ENCODE measurements at regions not wholly inside any gene's neighbourhood (a gene's known extent, or its start where the extent isn't known, plus 50 kb on each side); places are given as distances from the start of the nearest gene placed in this dataset.
"Not testable (repeated sequence)": the region's sequence is repeated elsewhere in the genome, so short reads cannot be mapped to it uniquely, and the experiment has no call there.

DNA sequence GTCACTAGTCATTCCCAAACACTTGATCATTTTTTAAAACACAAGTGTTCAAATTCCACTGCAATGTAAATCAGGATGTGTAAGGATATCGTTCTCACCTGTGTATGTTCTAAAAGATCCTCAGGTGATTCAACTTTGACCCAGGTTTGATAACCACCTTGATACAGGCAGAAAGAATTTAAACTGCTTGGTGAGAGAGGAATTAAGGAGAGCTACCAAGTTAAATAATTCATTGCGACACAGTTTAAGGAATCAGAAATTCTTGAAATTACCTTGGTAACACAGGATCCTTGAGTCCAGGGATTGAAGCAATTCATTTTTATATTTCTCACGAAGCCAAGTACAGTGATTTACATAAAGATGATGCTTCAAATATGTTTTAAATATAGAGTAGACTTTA is 80.7 kb upstream of the EHBP1 start:
- DNase-seq (no peak), FAIRE-seq (no peak)
- intact Hi-C loops (cut with DNase I), result no loop called here
- no peaks in the 10 kb centered on the region for H3K27me3 ChIP-seq (ENCODE audit: control insufficient read depth, insufficient read depth, low read length)
- H3K27ac ChIP-seq (ENCODE audit: low read depth in 2 of 2, low read length in 2 of 2), result no peak overlapping the region
- H3K9ac ChIP-seq (ENCODE audit: low read length in 3 of 3), result no peak overlapping the region
- H3K4me3 ChIP-seq (ENCODE audit: low read length in 3 of 3), result no peak overlapping the region
- no peaks in the 10 kb centered on the region for H3K36me3 ChIP-seq (ENCODE audit: control insufficient read depth in 2 of 3, insufficient read depth in 3 of 3, low read length in 3 of 3)
- no peaks in the 10 kb centered on the region for H3K4me1 ChIP-seq (ENCODE audit: control insufficient read depth in 2 of 3, insufficient read depth in 2 of 3, low read depth in 1 of 3, low read length in 3 of 3)
- TF ChIP-seq CTCF (IDR thresholded peaks at IDR 0.05; ENCODE audit: borderline replicate concordance, extremely low read depth, insufficient read depth), result no peak
- no peaks in the 10 kb centered on the region for H3K9me3 ChIP-seq (ENCODE audit: control insufficient read depth in 2 of 3, insufficient read depth in 1 of 3, low read length in 3 of 3)

DNA sequence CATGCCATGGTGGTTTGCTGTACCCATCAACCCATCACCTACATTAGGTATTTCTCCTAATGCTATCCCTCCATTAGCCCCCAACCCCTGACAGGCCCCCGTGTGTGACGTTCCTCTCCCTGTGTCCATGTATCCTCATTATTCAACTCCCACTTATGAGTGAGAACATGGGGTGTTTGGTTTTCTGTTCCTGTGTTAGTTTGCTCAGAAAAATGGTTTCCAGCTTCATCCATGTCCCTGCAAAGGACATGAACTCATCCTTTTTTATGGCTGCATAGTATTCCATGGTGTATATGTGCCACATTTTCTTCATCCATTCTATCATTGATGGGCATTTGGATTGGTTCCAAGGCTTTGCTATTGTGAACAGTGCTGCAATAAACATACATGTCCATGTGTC is 89.0 kb upstream of the EHBP1 start:
- FAIRE-seq; H3K4me3 ChIP-seq (ENCODE audit: low read length in 3 of 3); H3K4me1 ChIP-seq (ENCODE audit: control insufficient read depth in 2 of 3, insufficient read depth in 2 of 3, low read depth in 1 of 3, low read length in 3 of 3); H3K27ac ChIP-seq (ENCODE audit: low read depth in 2 of 2, low read length in 2 of 2); H3K9me3 ChIP-seq (ENCODE audit: control insufficient read depth in 2 of 3, insufficient read depth in 1 of 3, low read length in 3 of 3); H3K9ac ChIP-seq (ENCODE audit: low read length in 3 of 3); DNase-seq; intact Hi-C loops (cut with DNase I); H3K27me3 ChIP-seq (ENCODE audit: control insufficient read depth, insufficient read depth, low read length); H3K36me3 ChIP-seq (ENCODE audit: control insufficient read depth in 2 of 3, insufficient read depth in 3 of 3, low read length in 3 of 3): not testable (repeated sequence)

DNA sequence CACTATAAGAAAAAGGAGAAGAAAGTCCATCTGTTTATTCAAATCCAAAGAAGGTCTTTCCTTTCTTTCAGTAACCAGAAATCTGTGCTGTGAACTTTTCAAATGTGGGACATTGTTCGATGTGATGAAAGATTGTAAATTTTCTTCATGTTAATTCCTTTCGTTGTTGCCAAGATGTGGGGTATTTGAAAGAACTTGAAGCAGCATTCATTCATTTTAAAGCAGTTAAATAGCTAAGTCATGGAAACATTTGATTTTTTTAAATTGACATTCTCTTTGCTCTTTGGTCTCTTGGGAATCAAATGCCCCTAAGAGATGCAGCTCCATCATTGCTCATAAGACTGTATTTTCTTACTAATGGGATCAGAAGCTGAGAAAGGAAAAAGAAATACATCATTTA is 93.7 kb upstream of the EHBP1 start:
- FAIRE-seq, result no peak
- intact Hi-C loops (cut with DNase I), result no loop called here
- TF ChIP-seq CTCF (IDR thresholded peaks at IDR 0.05; ENCODE audit: borderline replicate concordance, extremely low read depth, insufficient read depth), result no peak
- Histone ChIP-seq H3K27ac (ENCODE audit: low read depth in 2 of 2, low read length in 2 of 2) (no peak overlapping the region), H3K4me3 (ENCODE audit: low read length in 3 of 3) (no peak overlapping the region), H3K9me3 (ENCODE audit: control insufficient read depth in 2 of 3, insufficient read depth in 1 of 3, low read length in 3 of 3) (no peaks in the 10 kb centered on the region), H3K9ac (ENCODE audit: low read length in 3 of 3) (no peak overlapping the region), H3K36me3 (ENCODE audit: control insufficient read depth in 2 of 3, insufficient read depth in 3 of 3, low read length in 3 of 3) (no peaks in the 10 kb centered on the region), H3K4me1 (ENCODE audit: control insufficient read depth in 2 of 3, insufficient read depth in 2 of 3, low read depth in 1 of 3, low read length in 3 of 3) (no peaks in the 10 kb centered on the region), H3K27me3 (ENCODE audit: control insufficient read depth, insufficient read depth, low read length) (no peaks in the 10 kb centered on the region)
- DNase-seq, result no peak

GRCh38 chr2:62605471-62605870 is 99.5 kb upstream of the TMEM17 start:
- H3K4me3 ChIP-seq (ENCODE audit: low read length in 3 of 3); H3K9me3 ChIP-seq (ENCODE audit: control insufficient read depth in 2 of 3, insufficient read depth in 1 of 3, low read length in 3 of 3); H3K9ac ChIP-seq (ENCODE audit: low read length in 3 of 3); H3K4me1 ChIP-seq (ENCODE audit: control insufficient read depth in 2 of 3, insufficient read depth in 2 of 3, low read depth in 1 of 3, low read length in 3 of 3); H3K36me3 ChIP-seq (ENCODE audit: control insufficient read depth in 2 of 3, insufficient read depth in 3 of 3, low read length in 3 of 3); DNase-seq; intact Hi-C loops (cut with DNase I); FAIRE-seq; H3K27me3 ChIP-seq (ENCODE audit: control insufficient read depth, insufficient read depth, low read length); H3K27ac ChIP-seq (ENCODE audit: low read depth in 2 of 2, low read length in 2 of 2): not testable (repeated sequence)

GRCh38 chr2:62604336-62604735 is 98.3 kb upstream of the TMEM17 start:
- Histone ChIP-seq H3K4me1 (ENCODE audit: control insufficient read depth in 2 of 3, insufficient read depth in 2 of 3, low read depth in 1 of 3, low read length in 3 of 3) (no peaks in the 10 kb centered on the region), H3K4me3 (ENCODE audit: low read length in 3 of 3) (no peak overlapping the region), H3K9me3 (ENCODE audit: control insufficient read depth in 2 of 3, insufficient read depth in 1 of 3, low read length in 3 of 3) (no peaks in the 10 kb centered on the region), H3K9ac (ENCODE audit: low read length in 3 of 3) (no peak overlapping the region), H3K27ac (ENCODE audit: low read depth in 2 of 2, low read length in 2 of 2) (no peak overlapping the region), H3K36me3 (ENCODE audit: control insufficient read depth in 2 of 3, insufficient read depth in 3 of 3, low read length in 3 of 3) (no peaks in the 10 kb centered on the region), H3K27me3 (ENCODE audit: control insufficient read depth, insufficient read depth, low read length) (no peaks in the 10 kb centered on the region)
- no peak for FAIRE-seq
- DNase-seq, result no peak
- no peak for TF ChIP-seq CTCF (IDR thresholded peaks at IDR 0.05; ENCODE audit: borderline replicate concordance, extremely low read depth, insufficient read depth)
- intact Hi-C loops (cut with DNase I), result no loop called here
